ENCODE measurements at regions not wholly inside any gene's neighbourhood (a gene's known extent, or its start where the extent isn't known, plus 50 kb on each side); places are given as distances from the start of the nearest gene placed in this dataset.

- DNase-seq, result no peak
Measured at GRCh38 chrX:36950495-36951253, 57.5 kb upstream of the FAM47C start.

GRCh38 chrX:36957425-36958328 lies 50.5 kb upstream of the FAM47C start:
- DNase-seq, result no peak

Data from NCI-H1436 (cell line).